SK-N-SH treated with all-trans-retinoic acid at 6 μM for 48 hours (cell line): ENCODE measurements at regions not wholly inside any gene's neighbourhood (a gene's known extent, or its start where the extent isn't known, plus 50 kb on each side); places are given as distances from the start of the nearest gene placed in this dataset.

ENCODE experiments used
- ARNTL ChIP-seq: fragments of 450-650 bp; formaldehyde crosslinking; IDR thresholded peaks from 2 replicates; pipeline ENCODE4 v1.5.0; 2020; ENCODE audit warnings: low read depth, mild to moderate bottlenecking, moderate library complexity, borderline replicate concordance
- BACH2 ChIP-seq: fragments of 250-450 bp; sonication (Bioruptor Pico); IDR thresholded peaks from 2 replicates; pipeline ENCODE4 v1.9.0; 2021; ENCODE audit warnings: mild to moderate bottlenecking, borderline replicate concordance
- ESRRG ChIP-seq: fragments of 250-450 bp; sonication (Bioruptor Pico); IDR thresholded peaks from 2 replicates; pipeline ENCODE4 v1.6.1; 2021; ENCODE audit warnings: mild to moderate bottlenecking
- ISL1 ChIP-seq: fragments of 250-450 bp; sonication (Bioruptor Pico); IDR thresholded peaks from 2 replicates; pipeline ENCODE4 v2.1.2; 2022; ENCODE audit warnings: mild to moderate bottlenecking, moderate library complexity
- OSR1 ChIP-seq: fragments of 250-450 bp; sonication (Bioruptor Pico); IDR thresholded peaks from 2 replicates; pipeline ENCODE4 v1.8.0; 2022; ENCODE audit warnings: moderate library complexity, mild to moderate bottlenecking, inconsistent platforms
- POU6F1 ChIP-seq: fragments of 250-450 bp; sonication (Bioruptor Pico); IDR thresholded peaks from 2 replicates; pipeline ENCODE4 v1.8.0; 2021; ENCODE audit warnings: low read depth, mild to moderate bottlenecking, moderate library complexity, borderline replicate concordance
- PPARA ChIP-seq: fragments of 250-450 bp; sonication (Bioruptor Pico); IDR thresholded peaks from 2 replicates; pipeline ENCODE4 v1.5.0; 2020; ENCODE audit warnings: mild to moderate bottlenecking, borderline replicate concordance
- RARB ChIP-seq: fragments of 250-450 bp; sonication (Bioruptor Pico); IDR thresholded peaks from 2 replicates; pipeline ENCODE4 v1.8.0; 2021; ENCODE audit warnings: mild to moderate bottlenecking, moderate library complexity
- SNAI2 ChIP-seq: fragments of 250-450 bp; sonication (Bioruptor Pico); IDR thresholded peaks from 2 replicates; pipeline ENCODE4 v1.5.0; 2020; ENCODE audit warnings: mild to moderate bottlenecking, moderate library complexity
- ZC3H10 ChIP-seq: fragments of 250-450 bp; sonication (Bioruptor Pico); IDR thresholded peaks from 2 replicates; pipeline ENCODE4 v1.5.1; 2021; ENCODE audit warnings: mild to moderate bottlenecking, moderate library complexity
- ZFP30 ChIP-seq: fragments of 450-650 bp; formaldehyde crosslinking; IDR thresholded peaks from 2 replicates; pipeline ENCODE4 v1.5.0; 2022; ENCODE audit warnings: mild to moderate bottlenecking, moderate library complexity
- ZNF565 ChIP-seq: fragments of 450-650 bp; formaldehyde crosslinking; conservative IDR thresholded peaks from 2 replicates; pipeline ENCODE4 v1.5.0; 2020; ENCODE audit warnings: low read depth, mild to moderate bottlenecking, moderate library complexity
- TF ChIP-seq, protein P1 (sequence below): fragments of 250-450 bp; sonication (Bioruptor Pico); IDR thresholded peaks from 2 replicates; pipeline ENCODE4 v1.8.0; 2020; ENCODE audit warnings: mild to moderate bottlenecking, moderate library complexity, borderline replicate concordance

DNA sequence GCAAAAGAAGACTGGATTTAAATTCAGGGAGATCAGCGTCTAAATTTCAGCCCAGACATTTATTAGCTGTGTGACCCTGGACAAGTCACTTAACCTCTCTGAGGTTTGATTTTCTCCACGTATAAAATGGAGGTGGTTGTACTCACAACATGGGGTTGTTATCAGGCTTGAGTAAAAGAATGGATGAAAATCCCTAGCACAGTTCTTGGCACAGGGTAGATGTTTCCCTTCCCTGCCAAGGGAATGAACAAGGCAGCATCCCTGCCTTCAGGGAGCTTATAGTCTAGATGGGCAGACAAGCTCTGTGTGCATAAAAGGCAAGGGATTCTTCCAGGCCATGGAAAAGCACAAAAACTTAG is 50.2 kb upstream of the MRPS22 start:
- TF ChIP-seq ZNF565 (CRISPR knock-in tag), result no peak
- TF ChIP-seq, protein P1, sequence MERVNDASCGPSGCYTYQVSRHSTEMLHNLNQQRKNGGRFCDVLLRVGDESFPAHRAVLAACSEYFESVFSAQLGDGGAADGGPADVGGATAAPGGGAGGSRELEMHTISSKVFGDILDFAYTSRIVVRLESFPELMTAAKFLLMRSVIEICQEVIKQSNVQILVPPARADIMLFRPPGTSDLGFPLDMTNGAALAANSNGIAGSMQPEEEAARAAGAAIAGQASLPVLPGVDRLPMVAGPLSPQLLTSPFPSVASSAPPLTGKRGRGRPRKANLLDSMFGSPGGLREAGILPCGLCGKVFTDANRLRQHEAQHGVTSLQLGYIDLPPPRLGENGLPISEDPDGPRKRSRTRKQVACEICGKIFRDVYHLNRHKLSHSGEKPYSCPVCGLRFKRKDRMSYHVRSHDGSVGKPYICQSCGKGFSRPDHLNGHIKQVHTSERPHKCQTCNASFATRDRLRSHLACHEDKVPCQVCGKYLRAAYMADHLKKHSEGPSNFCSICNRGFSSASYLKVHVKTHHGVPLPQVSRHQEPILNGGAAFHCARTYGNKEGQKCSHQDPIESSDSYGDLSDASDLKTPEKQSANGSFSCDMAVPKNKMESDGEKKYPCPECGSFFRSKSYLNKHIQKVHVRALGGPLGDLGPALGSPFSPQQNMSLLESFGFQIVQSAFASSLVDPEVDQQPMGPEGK (CRISPR knock-in tag), result no peak
- TF ChIP-seq BACH2 (CRISPR knock-in tag), result no peak
- no peak for TF ChIP-seq POU6F1 (CRISPR knock-in tag)
- TF ChIP-seq PPARA (CRISPR knock-in tag), result no peak
- no peak for TF ChIP-seq ZC3H10
- no peak for TF ChIP-seq ZFP30
- no peak for TF ChIP-seq ESRRG
- no peak for TF ChIP-seq ISL1 (CRISPR knock-in tag)
- TF ChIP-seq OSR1 (CRISPR knock-in tag), result no peak
- no peak for TF ChIP-seq ARNTL (CRISPR knock-in tag)
- no peak for TF ChIP-seq SNAI2 (CRISPR knock-in tag)
- TF ChIP-seq RARB (CRISPR knock-in tag), result no peak
